ENCODE measurements at regions not wholly inside any gene's neighbourhood (a gene's known extent, or its start where the extent isn't known, plus 50 kb on each side); places are given as distances from the start of the nearest gene placed in this dataset.

DNA sequence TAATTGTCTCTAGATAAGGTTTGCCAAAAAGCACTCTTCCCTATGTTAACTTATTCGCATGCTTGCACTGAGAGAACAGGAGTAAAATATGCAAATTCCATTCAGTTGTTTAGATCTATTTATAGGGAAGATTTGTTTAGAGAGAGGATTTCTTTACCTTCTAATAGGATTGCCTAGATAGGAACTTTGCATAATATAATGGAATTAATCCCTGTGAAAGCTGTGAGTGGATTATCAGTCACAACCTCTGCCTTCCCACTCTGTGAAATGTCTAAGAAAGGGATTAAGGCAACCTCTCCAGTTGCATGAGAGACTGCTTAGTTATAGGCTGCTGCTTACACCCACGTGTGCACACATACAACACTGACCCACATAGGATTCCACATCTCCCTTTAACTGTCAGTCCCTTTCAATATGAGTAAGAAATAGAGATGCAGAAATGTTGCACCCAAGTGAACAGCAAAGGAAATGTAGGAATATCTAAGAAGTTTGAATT, 83.2 kb downstream of the ALG10B start:
- Mint-ChIP-seq H3K27me3 (ENCODE audit: insufficient read depth, low read depth, poor library complexity) (no peaks in the 10 kb centered on the region), H3K36me3 (ENCODE audit: low read depth) (peaks cover 14% of the 10 kb centered on the region), H3K4me3 (no peak overlapping the region), H3K27ac (no peak overlapping the region), H3K9me3 (peaks cover 19% of the 10 kb centered on the region), H3K4me1 (peaks cover 21% of the 10 kb centered on the region)
- no peaks in the 10 kb centered on the region for H3K27me3 ChIP-seq (ENCODE audit: insufficient read depth)
- no peaks in the 10 kb centered on the region for H4K20me1 ChIP-seq (replicated peaks; ENCODE audit: insufficient read depth)
- no peak overlapping the region for H3K4me3 ChIP-seq
- no peaks in the 10 kb centered on the region for H3K9me2 ChIP-seq (ENCODE audit: insufficient read depth)
- H2AFZ ChIP-seq, result no peak overlapping the region
- ATAC-seq (no peak), DNase-seq (ENCODE audit: low spot score) (no peak)
- H3K4me1 ChIP-seq (ENCODE audit: insufficient read depth), result peaks cover 35% of the 10 kb centered on the region
- H3K4me2 ChIP-seq, result peak overlapping the region; percentile 13
- H3K36me3 ChIP-seq (ENCODE audit: insufficient read depth), result no peaks in the 10 kb centered on the region
- no peaks in the 10 kb centered on the region for H3F3A ChIP-seq (replicated peaks; ENCODE audit: low read depth)
- H3K79me2 ChIP-seq (replicated peaks; ENCODE audit: insufficient read depth), result no peaks in the 10 kb centered on the region
- TF ChIP-seq, protein P1, sequence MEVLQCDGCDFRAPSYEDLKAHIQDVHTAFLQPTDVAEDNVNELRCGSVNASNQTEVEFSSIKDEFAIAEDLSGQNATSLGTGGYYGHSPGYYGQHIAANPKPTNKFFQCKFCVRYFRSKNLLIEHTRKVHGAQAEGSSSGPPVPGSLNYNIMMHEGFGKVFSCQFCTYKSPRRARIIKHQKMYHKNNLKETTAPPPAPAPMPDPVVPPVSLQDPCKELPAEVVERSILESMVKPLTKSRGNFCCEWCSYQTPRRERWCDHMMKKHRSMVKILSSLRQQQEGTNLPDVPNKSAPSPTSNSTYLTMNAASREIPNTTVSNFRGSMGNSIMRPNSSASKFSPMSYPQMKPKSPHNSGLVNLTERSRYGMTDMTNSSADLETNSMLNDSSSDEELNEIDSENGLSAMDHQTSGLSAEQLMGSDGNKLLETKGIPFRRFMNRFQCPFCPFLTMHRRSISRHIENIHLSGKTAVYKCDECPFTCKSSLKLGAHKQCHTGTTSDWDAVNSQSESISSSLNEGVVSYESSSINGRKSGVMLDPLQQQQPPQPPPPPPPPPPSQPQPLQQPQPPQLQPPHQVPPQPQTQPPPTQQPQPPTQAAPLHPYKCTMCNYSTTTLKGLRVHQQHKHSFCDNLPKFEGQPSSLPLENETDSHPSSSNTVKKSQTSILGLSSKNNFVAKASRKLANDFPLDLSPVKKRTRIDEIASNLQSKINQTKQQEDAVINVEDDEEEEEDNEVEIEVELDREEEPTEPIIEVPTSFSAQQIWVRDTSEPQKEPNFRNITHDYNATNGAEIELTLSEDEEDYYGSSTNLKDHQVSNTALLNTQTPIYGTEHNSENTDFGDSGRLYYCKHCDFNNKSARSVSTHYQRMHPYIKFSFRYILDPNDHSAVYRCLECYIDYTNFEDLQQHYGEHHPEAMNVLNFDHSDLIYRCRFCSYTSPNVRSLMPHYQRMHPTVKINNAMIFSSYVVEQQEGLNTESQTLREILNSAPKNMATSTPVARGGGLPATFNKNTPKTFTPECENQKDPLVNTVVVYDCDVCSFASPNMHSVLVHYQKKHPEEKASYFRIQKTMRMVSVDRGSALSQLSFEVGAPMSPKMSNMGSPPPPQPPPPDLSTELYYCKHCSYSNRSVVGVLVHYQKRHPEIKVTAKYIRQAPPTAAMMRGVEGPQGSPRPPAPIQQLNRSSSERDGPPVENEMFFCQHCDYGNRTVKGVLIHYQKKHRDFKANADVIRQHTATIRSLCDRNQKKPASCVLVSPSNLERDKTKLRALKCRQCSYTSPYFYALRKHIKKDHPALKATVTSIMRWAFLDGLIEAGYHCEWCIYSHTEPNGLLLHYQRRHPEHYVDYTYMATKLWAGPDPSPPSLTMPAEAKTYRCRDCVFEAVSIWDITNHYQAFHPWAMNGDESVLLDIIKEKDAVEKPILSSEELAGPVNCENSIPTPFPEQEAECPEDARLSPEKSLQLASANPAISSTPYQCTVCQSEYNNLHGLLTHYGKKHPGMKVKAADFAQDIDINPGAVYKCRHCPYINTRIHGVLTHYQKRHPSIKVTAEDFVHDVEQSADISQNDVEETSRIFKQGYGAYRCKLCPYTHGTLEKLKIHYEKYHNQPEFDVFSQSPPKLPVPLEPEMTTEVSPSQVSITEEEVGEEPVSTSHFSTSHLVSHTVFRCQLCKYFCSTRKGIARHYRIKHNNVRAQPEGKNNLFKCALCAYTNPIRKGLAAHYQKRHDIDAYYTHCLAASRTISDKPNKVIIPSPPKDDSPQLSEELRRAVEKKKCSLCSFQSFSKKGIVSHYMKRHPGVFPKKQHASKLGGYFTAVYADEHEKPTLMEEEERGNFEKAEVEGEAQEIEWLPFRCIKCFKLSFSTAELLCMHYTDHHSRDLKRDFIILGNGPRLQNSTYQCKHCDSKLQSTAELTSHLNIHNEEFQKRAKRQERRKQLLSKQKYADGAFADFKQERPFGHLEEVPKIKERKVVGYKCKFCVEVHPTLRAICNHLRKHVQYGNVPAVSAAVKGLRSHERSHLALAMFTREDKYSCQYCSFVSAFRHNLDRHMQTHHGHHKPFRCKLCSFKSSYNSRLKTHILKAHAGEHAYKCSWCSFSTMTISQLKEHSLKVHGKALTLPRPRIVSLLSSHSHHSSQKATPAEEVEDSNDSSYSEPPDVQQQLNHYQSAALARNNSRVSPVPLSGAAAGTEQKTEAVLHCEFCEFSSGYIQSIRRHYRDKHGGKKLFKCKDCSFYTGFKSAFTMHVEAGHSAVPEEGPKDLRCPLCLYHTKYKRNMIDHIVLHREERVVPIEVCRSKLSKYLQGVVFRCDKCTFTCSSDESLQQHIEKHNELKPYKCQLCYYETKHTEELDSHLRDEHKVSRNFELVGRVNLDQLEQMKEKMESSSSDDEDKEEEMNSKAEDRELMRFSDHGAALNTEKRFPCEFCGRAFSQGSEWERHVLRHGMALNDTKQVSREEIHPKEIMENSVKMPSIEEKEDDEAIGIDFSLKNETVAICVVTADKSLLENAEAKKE (CRISPR knock-in tag; IDR thresholded peaks at IDR 0.05), result no peak
- no peak for TF ChIP-seq CREB1 (CRISPR knock-in tag; IDR thresholded peaks at IDR 0.05; ENCODE audit: low read depth)
- TF ChIP-seq, protein P2, sequence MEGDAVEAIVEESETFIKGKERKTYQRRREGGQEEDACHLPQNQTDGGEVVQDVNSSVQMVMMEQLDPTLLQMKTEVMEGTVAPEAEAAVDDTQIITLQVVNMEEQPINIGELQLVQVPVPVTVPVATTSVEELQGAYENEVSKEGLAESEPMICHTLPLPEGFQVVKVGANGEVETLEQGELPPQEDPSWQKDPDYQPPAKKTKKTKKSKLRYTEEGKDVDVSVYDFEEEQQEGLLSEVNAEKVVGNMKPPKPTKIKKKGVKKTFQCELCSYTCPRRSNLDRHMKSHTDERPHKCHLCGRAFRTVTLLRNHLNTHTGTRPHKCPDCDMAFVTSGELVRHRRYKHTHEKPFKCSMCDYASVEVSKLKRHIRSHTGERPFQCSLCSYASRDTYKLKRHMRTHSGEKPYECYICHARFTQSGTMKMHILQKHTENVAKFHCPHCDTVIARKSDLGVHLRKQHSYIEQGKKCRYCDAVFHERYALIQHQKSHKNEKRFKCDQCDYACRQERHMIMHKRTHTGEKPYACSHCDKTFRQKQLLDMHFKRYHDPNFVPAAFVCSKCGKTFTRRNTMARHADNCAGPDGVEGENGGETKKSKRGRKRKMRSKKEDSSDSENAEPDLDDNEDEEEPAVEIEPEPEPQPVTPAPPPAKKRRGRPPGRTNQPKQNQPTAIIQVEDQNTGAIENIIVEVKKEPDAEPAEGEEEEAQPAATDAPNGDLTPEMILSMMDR (conservative IDR thresholded peaks at IDR 0.05; ENCODE audit: low read depth in 2 of 2), result no peak
- no peak for TF ChIP-seq STAT1 (IDR thresholded peaks at IDR 0.05; ENCODE audit: unreplicated experiment)
- no peak for TF ChIP-seq EZH2phosphoT487 (IDR thresholded peaks at IDR 0.05; ENCODE audit: unreplicated experiment)
- TF ChIP-seq EZH2 (IDR thresholded peaks at IDR 0.05; ENCODE audit: low read depth, unreplicated experiment), result no peak
- TF ChIP-seq ZNF331 (CRISPR knock-in tag; IDR thresholded peaks at IDR 0.05; ENCODE audit: low read depth), result no peak
- TF ChIP-seq, protein P3, sequence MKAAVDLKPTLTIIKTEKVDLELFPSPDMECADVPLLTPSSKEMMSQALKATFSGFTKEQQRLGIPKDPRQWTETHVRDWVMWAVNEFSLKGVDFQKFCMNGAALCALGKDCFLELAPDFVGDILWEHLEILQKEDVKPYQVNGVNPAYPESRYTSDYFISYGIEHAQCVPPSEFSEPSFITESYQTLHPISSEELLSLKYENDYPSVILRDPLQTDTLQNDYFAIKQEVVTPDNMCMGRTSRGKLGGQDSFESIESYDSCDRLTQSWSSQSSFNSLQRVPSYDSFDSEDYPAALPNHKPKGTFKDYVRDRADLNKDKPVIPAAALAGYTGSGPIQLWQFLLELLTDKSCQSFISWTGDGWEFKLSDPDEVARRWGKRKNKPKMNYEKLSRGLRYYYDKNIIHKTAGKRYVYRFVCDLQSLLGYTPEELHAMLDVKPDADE (IDR thresholded peaks at IDR 0.05), result no peak
- TF ChIP-seq, protein P4, sequence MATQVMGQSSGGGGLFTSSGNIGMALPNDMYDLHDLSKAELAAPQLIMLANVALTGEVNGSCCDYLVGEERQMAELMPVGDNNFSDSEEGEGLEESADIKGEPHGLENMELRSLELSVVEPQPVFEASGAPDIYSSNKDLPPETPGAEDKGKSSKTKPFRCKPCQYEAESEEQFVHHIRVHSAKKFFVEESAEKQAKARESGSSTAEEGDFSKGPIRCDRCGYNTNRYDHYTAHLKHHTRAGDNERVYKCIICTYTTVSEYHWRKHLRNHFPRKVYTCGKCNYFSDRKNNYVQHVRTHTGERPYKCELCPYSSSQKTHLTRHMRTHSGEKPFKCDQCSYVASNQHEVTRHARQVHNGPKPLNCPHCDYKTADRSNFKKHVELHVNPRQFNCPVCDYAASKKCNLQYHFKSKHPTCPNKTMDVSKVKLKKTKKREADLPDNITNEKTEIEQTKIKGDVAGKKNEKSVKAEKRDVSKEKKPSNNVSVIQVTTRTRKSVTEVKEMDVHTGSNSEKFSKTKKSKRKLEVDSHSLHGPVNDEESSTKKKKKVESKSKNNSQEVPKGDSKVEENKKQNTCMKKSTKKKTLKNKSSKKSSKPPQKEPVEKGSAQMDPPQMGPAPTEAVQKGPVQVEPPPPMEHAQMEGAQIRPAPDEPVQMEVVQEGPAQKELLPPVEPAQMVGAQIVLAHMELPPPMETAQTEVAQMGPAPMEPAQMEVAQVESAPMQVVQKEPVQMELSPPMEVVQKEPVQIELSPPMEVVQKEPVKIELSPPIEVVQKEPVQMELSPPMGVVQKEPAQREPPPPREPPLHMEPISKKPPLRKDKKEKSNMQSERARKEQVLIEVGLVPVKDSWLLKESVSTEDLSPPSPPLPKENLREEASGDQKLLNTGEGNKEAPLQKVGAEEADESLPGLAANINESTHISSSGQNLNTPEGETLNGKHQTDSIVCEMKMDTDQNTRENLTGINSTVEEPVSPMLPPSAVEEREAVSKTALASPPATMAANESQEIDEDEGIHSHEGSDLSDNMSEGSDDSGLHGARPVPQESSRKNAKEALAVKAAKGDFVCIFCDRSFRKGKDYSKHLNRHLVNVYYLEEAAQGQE (IDR thresholded peaks at IDR 0.05; ENCODE audit: unreplicated experiment), result no peak
- TF ChIP-seq ZNF114 (CRISPR knock-in tag; IDR thresholded peaks at IDR 0.05), result no peak
- no peak for TF ChIP-seq JUNB (IDR thresholded peaks at IDR 0.05; ENCODE audit: unreplicated experiment)
- TF ChIP-seq POLR2AphosphoS5 (IDR thresholded peaks at IDR 0.05; ENCODE audit: low read depth), result no peak
- TF ChIP-seq NANOG (IDR thresholded peaks at IDR 0.05; ENCODE audit: borderline replicate concordance), result no peak
- no peak overlapping the region for H3K27ac ChIP-seq (ENCODE audit: low read depth)

Measured in GM23338 (cell line).